HG03097 (cell line): ENCODE measurements at regions not wholly inside any gene's neighbourhood (a gene's known extent, or its start where the extent isn't known, plus 50 kb on each side); places are given as distances from the start of the nearest gene placed in this dataset.

Experiments
- ATAC-seq: cut with Tn5 transposase; IDR thresholded peaks from one replicate; pipeline ENCODE4 v1.9.1; 2021; ENCODE audit not compliant: unreplicated experiment, low FRiP score

DNA sequence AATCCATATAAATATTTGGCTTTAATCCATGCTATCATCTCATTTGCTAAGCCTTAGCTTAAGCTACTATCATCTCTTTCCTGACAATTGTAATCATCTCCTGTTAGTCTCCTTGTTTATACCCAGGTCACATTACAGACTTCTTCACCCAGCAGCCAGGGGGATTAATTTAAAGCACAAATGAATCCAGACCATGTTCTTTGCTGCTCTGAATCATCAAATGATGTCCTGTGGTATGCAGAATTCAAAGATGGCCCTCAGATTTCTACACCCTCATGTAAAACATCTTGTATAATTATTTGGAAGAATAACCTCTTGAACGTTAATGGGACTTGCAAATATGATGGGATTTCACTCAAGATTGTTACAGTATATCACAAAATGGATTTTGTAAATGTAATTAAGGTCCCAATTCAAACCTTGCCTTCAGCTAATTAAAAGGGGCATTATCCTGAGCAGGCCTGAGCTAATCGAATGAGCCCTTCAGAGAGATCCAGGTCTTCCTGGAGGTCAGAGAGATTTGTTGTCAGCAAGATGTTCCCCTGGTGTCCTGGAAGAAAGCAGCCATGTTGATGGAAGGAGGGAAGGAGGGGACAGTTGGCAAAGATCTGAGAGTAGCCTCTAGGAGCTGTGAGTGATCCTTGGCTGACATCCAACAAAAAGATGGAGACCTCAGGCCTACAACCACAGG lies 241.1 kb upstream of the MMADHC start:
- ATAC-seq = no peak

GRCh38 chr2:149827585-149828126 lies 240.1 kb upstream of the MMADHC start:
- ATAC-seq = no peak

GRCh38 chr2:149826471-149827125 lies 239.0 kb upstream of the MMADHC start:
- no peak for ATAC-seq

DNA sequence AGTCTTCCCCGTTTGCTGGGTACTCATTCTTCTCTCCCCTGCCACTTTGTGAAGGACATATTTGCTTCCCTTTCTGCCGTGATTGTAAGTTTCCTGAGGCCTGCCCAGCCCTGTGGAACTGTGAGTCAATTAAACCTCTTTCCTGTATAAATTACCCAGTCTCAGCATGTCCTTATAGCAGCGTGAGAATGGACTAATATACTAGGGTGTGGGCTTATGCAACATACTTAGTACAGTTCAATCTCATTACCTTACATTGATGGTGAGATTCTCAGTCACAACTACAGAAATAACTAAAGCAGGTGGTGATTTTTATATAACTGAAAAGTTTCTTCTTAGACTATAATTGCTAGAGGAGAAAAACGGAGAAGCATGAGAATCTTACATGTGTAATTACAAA lies 237.9 kb upstream of the MMADHC start:
- no peak for ATAC-seq

- ATAC-seq = no peak
Measured at GRCh38 chr2:149824136-149824535, 236.6 kb upstream of the MMADHC start.

DNA sequence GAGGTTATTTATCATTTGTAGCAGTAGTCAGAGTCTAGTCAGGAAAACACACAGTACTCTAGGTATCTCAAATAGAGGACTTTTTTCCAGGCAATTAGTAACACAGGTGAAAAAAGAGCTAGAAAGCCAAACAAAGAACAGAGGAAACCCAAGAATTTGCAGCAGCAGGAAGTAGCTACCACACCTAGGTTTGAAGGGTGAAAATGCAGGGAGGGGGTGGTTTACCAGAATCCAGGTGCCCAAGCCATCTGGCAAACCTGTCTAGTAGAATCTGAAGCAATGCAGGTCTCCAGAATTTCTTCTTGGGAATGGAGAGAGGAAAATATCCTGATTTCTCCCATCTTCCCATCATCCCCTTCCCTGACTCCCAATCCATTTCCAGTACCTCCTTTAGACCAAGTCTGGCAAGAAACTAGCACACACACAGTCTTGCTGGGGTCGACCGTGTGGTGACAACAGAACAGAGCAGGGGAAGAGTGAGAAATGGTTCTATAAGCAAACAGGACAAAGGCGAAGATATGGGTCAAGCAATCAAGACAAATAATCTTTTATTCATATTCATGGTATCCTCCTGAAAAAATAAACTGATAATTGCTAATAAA lies 231.9 kb upstream of the MMADHC start:
- no peak for ATAC-seq

GRCh38 chr2:149816756-149817551 lies 229.4 kb upstream of the MMADHC start:
- no peak for ATAC-seq

- no peak for ATAC-seq
Measured at GRCh38 chr2:149815941-149816340, 228.4 kb upstream of the MMADHC start.

- no peak for ATAC-seq
Measured at GRCh38 chr2:149814901-149815300, 227.3 kb upstream of the MMADHC start.

DNA sequence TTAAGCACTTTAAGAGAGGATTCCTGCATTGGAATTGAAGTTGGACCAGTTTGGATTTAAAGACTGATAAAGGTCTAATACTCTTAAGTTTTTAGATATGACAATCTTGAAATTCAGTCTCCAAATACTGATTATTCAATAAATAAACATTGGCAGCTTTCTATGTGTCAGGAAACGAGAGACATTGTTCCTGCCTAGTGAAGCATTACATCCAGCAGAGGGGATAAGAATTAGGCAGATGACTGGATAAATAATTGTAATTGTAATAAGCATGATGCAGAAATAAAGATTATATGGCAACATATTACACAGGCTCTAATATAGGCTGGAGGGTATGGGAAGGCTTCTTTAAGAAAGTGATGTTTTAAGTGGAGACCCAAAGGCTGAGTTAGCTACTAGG lies 226.5 kb upstream of the MMADHC start:
- no peak for ATAC-seq

GRCh38 chr2:149808556-149808955 lies 221.0 kb upstream of the MMADHC start:
- no peak for ATAC-seq

DNA sequence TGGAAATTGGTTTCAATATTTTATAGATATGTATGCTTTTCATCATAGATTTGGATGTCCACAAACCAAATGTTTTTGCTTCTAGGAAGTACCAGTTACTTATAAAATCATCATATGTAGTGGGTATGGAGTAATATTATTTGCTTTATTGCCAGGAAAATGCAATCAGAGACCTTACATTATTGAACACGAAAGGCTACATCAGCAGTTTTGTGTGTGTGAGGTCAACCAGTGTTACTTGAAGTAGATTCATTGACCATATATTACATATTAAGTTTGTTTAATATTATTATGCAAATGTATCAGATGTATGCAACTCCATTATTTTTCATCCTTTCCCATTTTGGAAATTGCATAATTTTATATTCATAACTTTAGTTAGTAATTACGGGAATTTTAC lies 219.1 kb upstream of the MMADHC start:
- no peak for ATAC-seq

- ATAC-seq = no peak
Measured at GRCh38 chr2:149800624-149801542, 213.3 kb upstream of the MMADHC start.

GRCh38 chr2:149799013-149799705 lies 211.6 kb upstream of the MMADHC start:
- ATAC-seq = no peak

GRCh38 chr2:149797030-149797429 lies 209.5 kb upstream of the MMADHC start:
- ATAC-seq = no peak

- no peak for ATAC-seq
Measured at GRCh38 chr2:149789549-149789948, 202.0 kb upstream of the MMADHC start.

DNA sequence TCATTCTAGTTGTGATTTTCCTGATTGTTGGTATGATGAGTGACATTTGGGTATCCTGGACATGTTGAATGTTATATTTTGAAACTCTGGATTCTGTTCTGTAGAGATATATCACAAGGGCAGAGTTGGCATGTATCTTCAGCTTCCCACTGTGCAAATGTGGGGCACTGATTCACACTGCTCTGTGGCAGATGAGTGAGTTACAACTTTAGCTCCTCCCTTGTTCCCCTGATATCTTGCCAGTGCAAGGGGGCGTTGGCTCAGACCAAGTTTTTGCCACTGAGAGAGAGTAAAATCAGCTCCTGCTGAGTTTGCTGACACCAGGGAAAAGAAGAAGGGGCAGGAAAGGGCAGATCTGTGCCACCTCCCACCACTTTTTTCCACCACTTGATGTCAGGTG lies 199.6 kb upstream of the MMADHC start:
- no peak for ATAC-seq

DNA sequence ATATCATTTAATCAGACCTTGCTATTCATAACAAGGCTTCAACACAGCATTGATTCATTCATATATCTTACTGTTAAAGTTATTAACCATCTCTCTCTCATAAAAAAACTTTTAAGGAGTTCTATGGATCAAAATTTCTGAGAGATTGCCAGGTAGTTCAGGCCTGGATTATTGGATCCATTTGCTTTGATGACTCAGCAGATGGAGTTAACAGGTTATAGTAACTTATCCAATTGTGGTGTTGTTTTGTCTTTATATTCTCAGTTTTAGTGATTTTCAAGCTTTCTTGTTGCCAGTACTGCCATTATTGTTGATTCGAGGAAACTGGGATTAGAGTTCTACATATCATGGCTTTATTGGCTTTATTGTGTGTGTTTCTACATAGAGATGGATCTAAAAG lies 195.7 kb upstream of the MMADHC start:
- no peak for ATAC-seq

DNA sequence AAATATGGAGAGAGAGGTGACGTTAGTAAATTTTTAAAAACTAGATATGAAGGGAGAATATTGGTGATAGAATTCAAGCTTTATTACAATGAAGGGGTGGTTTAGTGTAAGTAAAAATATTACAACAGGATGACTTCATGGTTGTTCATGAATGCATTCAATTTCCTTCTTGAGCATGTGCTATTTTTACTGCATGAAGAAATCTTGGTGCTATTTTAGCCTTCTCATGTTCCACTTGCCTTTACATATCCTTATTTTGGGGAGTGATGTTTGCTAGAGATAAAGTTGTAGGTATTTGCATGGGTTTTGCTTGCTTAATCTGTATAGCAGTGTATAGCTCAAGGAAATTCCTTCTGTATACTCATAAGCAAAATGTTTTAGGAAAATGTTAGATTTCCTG lies 195.0 kb upstream of the MMADHC start:
- ATAC-seq = no peak
